HTR-8/SVneo (cell line): ENCODE measurements at regions not wholly inside any gene's neighbourhood (a gene's known extent, or its start where the extent isn't known, plus 50 kb on each side); places are given as distances from the start of the nearest gene placed in this dataset.
A peak's percentile ranks its signal among the peaks of the same experiment; 100 is the strongest.
"Not testable (repeated sequence)": the region's sequence is repeated elsewhere in the genome, so short reads cannot be mapped to it uniquely, and the experiment has no call there.

Experiments
- DNase-seq: peaks from one replicate; pipeline ENCODE4 v3.0.0; 2011; ENCODE audit warnings: low spot score, mixed read lengths; ENCODE audit not compliant: insufficient read length
- FAIRE-seq: peaks from 2 replicates; lab custom pipeline; 2011; peaks lifted over from hg19 to GRCh38; lab: Jason Lieb, UNC

- DNase-seq (no peak), FAIRE-seq (no peak)
Observed at GRCh38 chr13:89053418-89053817, 1382.2 kb downstream of the SLITRK5 start.

GRCh38 chr13:89057274-89057673 is 1386.1 kb downstream of the SLITRK5 start:
- no peak for DNase-seq
- FAIRE-seq, result no peak

- DNase-seq (no peak), FAIRE-seq (no peak)
Observed at GRCh38 chr13:89057862-89058261, 1386.7 kb downstream of the SLITRK5 start.

- no peak for DNase-seq
Observed at GRCh38 chr13:89061821-89062220, 1390.7 kb downstream of the SLITRK5 start.

GRCh38 chr13:89066868-89067466 is 1395.8 kb downstream of the SLITRK5 start:
- FAIRE-seq (no peak), DNase-seq (peak; percentile 3)

More at GRCh38 chr13:89061821-89062220, 1390.7 kb downstream of the SLITRK5 start:
- no peak for FAIRE-seq

- no peak for DNase-seq
- FAIRE-seq, result no peak
Observed at GRCh38 chr13:89072979-89073378, 1401.8 kb downstream of the SLITRK5 start.

GRCh38 chr13:89076622-89077021 is 1405.5 kb downstream of the SLITRK5 start:
- FAIRE-seq (no peak), DNase-seq (no peak)

- no peak for FAIRE-seq
- DNase-seq, result no peak
Observed at GRCh38 chr13:89082623-89083022, 1411.5 kb downstream of the SLITRK5 start.

GRCh38 chr13:89088107-89088506 is 1416.9 kb downstream of the SLITRK5 start:
- not testable (repeated sequence) for DNase-seq, FAIRE-seq

GRCh38 chr13:89097994-89098393 is 1426.8 kb downstream of the SLITRK5 start:
- DNase-seq (no peak), FAIRE-seq (no peak)

- FAIRE-seq, result no peak
Observed at GRCh38 chr13:89113744-89114143, 1442.6 kb downstream of the SLITRK5 start.

GRCh38 chr13:89115307-89115706 is 1444.1 kb downstream of the SLITRK5 start:
- FAIRE-seq, result no peak
- no peak for DNase-seq

More at GRCh38 chr13:89113744-89114143, 1442.6 kb downstream of the SLITRK5 start:
- no peak for DNase-seq

GRCh38 chr13:89136678-89137077 is 1465.5 kb downstream of the SLITRK5 start:
- FAIRE-seq (no peak), DNase-seq (no peak)

GRCh38 chr13:89150362-89150761 is 1479.2 kb downstream of the SLITRK5 start:
- FAIRE-seq (no peak), DNase-seq (no peak)

GRCh38 chr13:89153941-89154340 is 1482.8 kb downstream of the SLITRK5 start:
- DNase-seq (no peak), FAIRE-seq (no peak)

- FAIRE-seq (no peak), DNase-seq (no peak)
Observed at GRCh38 chr13:89163096-89163495, 1491.9 kb downstream of the SLITRK5 start.

- DNase-seq (no peak), FAIRE-seq (no peak)
Observed at GRCh38 chr13:89165685-89166084, 1494.5 kb downstream of the SLITRK5 start.

- no peak for FAIRE-seq
- no peak for DNase-seq
Observed at GRCh38 chr13:89169951-89170350, 1498.8 kb downstream of the SLITRK5 start.

GRCh38 chr13:89181041-89181440 is 1509.9 kb downstream of the SLITRK5 start:
- no peak for FAIRE-seq
- no peak for DNase-seq

- FAIRE-seq (no peak), DNase-seq (peak; percentile 0)
Observed at GRCh38 chr13:89199138-89199537, 1528.0 kb downstream of the SLITRK5 start.

- no peak for DNase-seq
- FAIRE-seq, result no peak
Observed at GRCh38 chr13:89204435-89204834, 1533.3 kb downstream of the SLITRK5 start.

GRCh38 chr13:89205856-89206520 is 1534.8 kb downstream of the SLITRK5 start:
- FAIRE-seq, result no peak
- no peak for DNase-seq
